ENCODE measurements at regions not wholly inside any gene's neighbourhood (a gene's known extent, or its start where the extent isn't known, plus 50 kb on each side); places are given as distances from the start of the nearest gene placed in this dataset.
"Not testable (repeated sequence)": the region's sequence is repeated elsewhere in the genome, so short reads cannot be mapped to it uniquely, and the experiment has no call there.

GRCh38 chr4:181849472-181849871 is 393.7 kb upstream of the TENM3 start:
- DNase-seq (ENCODE audit: low read depth in 2 of 2), result no peak

DNA sequence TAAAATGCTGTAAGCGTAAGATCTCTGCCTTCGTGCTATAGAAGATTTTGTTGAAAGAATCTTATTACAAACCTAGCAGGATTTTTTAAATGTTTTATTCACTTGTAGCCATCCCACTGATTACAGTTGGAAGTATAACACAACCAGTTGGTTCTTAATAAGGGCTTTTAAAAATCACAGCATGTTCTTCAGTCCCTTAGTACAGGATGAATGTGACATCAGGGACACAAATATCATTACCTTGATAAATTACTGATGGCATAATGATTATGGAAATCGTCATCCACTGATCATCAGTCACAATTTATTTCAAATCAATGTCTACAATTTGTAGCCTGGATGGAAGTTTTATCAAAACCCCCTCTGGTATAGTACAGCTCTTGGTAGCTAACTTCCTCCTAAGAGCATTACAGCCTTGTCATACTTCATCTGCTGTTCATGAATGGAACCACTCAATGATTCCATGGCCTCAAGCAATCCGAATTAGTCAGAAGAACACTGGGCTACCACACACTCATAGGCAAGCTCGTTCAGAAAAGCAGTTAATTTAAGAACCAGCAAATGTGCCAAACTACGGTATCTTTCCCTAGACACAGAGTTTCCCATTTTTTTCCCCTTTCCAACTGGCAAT is 389.2 kb upstream of the TENM3 start:
- DNase-seq (ENCODE audit: low read depth in 2 of 2), result no peak

DNA sequence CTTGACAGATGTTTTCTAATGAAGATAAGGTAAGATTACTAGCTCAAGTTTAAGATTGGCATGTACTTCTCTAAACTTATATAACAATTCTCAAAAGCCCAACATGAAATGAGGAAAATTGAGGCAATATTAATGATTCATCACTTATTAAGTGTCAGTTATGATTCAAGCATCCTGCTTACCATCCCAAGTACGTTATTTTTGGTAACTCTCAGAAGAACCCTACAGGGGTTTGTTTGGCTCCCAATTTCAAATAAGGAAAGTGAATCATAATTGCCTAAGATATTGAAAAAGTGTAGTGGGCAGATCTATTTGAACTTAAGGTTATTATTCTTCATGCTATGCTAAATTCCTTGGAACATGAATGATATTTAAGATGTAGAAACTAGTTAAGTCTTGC is 387.9 kb upstream of the TENM3 start:
- DNase-seq (ENCODE audit: low read depth in 2 of 2), result no peak

- DNase-seq (ENCODE audit: low read depth in 2 of 2), result not testable (repeated sequence)
Observed at GRCh38 chr4:181857471-181857870, 385.7 kb upstream of the TENM3 start.

DNA sequence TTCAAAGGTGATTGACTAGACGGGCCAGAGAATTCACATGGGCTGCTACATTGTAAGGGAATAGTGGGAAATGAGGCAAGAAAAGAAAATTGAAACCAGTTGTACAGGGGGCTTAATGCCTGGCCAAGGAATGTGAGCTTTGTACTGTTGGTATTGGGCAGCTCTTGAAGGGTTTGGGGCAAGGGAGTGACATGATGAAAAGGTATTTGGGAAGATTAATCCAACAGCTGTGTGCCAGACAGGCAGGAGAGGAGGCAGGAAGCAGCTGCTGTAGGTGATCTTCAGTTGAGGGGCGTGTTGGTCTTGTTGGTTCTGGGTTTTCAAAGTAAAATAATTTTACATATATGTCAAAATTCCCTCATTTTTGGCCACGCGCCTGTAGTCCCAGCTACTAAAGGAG is 384.5 kb upstream of the TENM3 start:
- DNase-seq (ENCODE audit: low read depth in 2 of 2), result no peak

- no peak for DNase-seq (ENCODE audit: low read depth in 2 of 2)
Observed at GRCh38 chr4:181859439-181859838, 383.8 kb upstream of the TENM3 start.

- DNase-seq (ENCODE audit: low read depth in 2 of 2), result no peak
Observed at GRCh38 chr4:181860157-181860556, 383.0 kb upstream of the TENM3 start.

- no peak for DNase-seq (ENCODE audit: low read depth in 2 of 2)
Observed at GRCh38 chr4:181860668-181861067, 382.5 kb upstream of the TENM3 start.

- no peak for DNase-seq (ENCODE audit: low read depth in 2 of 2)
Observed at GRCh38 chr4:181863856-181864255, 379.3 kb upstream of the TENM3 start.

DNA sequence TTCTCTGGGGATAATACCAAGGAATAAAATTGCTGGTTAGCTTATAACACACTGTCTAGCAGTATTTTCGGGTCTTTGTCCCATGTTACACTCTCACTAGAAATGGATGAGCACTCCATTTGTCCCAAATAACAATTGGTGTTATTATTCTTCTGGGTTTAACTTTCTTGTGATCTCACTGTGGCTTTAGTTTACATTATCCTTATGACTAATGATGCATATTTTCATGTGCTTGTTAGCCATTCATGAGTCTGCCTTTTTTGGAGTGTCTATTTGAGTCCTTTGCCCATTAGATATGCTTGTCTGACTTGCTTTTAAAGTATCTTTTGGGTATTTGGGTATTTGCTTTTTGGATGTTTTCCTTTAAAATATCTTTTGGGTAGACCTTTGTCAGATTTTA is 372.9 kb upstream of the TENM3 start:
- no peak for DNase-seq (ENCODE audit: low read depth in 2 of 2)

GRCh38 chr4:181874602-181875001 is 368.6 kb upstream of the TENM3 start:
- DNase-seq (ENCODE audit: low read depth in 2 of 2), result no peak

DNA sequence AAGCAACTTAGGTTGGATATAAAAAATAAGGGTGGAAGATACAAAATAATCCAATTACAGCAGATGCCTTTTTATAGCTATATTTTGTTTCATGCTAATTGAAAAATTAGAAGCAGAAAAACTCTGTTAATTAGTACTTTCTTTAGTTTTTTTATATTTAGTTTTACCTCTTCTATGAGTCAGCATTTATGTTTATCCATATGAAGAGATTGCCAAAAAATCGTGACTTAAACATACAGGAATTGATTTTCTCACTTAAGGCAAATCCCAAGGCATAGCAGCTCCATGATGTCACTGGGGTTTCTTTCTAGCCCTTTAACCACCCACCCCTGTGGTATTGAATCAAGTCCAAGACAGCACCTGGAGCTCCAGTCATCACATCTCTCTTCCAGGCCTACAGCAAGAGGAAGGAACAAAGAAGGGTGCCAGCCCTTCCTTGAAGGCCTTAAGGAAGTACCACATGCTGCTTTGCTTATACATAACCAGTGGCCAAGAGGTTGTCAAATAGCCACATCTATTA is 365.8 kb upstream of the TENM3 start:
- DNase-seq (ENCODE audit: low read depth in 2 of 2), result no peak

- DNase-seq (ENCODE audit: low read depth in 2 of 2), result no peak
Observed at GRCh38 chr4:181890031-181890430, 353.2 kb upstream of the TENM3 start.

DNA sequence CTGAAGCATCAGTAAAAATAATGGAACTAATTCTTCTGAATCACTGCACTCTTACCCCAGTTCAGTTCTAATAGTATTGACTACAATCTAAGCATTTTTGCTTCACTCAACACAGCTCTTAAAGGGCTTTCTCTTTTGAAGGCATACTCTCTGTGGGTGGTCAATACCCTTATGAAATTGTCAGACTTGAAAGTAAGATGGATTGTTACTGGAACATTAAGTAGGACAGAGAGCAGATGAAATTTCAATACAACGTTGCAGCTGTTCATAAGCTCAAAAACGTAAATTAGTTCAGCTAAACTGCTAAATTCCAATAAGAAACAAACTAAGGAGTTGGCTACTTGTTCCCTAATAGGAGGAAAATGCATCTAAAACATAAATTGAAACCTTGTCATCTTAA is 352.3 kb upstream of the TENM3 start:
- DNase-seq (ENCODE audit: low read depth in 2 of 2), result no peak

DNA sequence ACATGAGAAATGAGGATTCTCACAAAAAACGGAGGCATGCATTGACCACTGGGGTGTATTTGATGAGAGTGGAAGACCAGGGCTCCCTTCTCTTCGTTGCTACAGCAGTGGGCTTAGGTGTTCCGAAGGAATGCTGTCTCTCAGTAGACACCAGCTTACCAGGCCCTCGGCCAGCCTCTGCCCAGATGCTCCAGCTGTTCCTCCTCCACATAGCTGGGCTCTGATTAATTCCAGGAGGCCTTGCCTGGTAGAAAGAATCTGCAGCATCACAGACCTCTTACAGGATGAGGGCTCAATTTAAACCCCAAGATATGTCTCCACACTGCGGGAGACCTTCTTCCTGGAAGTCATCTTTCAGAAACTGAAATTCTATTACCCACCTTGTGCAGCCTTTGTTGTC is 346.6 kb upstream of the TENM3 start:
- no peak for DNase-seq (ENCODE audit: low read depth in 2 of 2)

- DNase-seq (ENCODE audit: low read depth in 2 of 2), result no peak
Observed at GRCh38 chr4:181897935-181898334, 345.3 kb upstream of the TENM3 start.

- DNase-seq (ENCODE audit: low read depth in 2 of 2), result not testable (repeated sequence)
Observed at GRCh38 chr4:181902404-181902803, 340.8 kb upstream of the TENM3 start.

DNA sequence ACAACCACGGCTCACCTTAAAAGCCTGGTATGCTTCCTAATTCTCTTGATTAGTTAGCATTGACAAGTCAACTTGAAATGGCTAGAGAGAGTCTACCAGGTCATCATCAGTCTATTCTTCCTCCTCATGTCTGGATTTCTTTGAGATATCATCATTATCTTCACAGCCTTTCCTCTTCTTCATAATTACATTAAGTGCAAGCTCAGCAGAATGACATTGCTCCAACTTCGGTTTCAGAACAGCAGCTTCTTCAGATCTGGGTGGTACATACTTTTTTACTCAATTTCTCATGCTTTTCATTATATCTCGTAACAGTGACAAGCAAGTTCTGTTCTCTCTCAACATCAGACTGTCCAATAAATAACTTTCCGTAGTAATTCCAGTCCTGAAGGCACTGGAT is 337.5 kb upstream of the TENM3 start:
- no peak for DNase-seq (ENCODE audit: low read depth in 2 of 2)

GRCh38 chr4:181908168-181908567 is 335.0 kb upstream of the TENM3 start:
- DNase-seq (ENCODE audit: low read depth in 2 of 2), result no peak

- DNase-seq (ENCODE audit: low read depth in 2 of 2), result no peak
Observed at GRCh38 chr4:181909368-181909767, 333.8 kb upstream of the TENM3 start.

GRCh38 chr4:181911420-181911819 is 331.8 kb upstream of the TENM3 start:
- no peak for DNase-seq (ENCODE audit: low read depth in 2 of 2)

DNA sequence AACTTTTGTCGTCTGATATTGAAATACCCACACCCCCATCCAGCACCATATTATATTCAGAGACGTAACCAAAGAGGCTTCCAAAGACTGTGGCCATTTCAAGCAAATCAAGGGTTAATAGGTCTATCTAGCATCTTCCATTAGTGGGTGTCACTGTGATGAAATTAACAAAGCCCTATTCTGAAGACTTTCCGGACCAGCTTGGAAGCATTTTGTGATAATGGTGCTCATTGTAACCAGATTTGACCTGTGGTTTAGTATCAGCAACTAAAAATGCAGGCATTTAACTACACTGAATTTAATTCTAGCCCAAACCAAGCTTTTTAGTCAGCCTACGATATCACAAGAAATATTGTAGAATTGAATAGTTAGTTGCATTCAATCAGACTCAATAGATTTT is 309.7 kb upstream of the TENM3 start:
- DNase-seq (ENCODE audit: low read depth in 2 of 2), result no peak

DNA sequence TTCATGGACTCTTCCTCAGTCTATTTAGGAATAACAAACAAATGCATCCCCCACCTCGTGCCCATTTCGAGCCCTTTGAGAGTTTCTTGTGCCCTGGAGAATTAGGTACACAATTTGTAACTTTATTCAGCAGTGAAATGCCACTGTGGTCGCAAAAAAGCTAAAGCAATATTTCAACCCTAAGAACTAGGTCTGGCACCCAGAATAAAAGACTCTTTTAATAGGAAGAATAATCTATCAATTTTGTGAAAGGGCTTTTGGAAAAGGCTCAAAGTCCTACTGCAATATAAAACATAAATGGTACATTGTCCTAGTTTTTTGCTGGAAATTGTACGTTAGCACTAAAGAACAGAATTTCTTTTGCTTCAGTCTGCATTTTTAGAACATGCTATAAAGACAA is 304.6 kb upstream of the TENM3 start:
- DNase-seq (ENCODE audit: low read depth in 2 of 2), result no peak
